ENCODE measurements at regions not wholly inside any gene's neighbourhood (a gene's known extent, or its start where the extent isn't known, plus 50 kb on each side); places are given as distances from the start of the nearest gene placed in this dataset.

DNA sequence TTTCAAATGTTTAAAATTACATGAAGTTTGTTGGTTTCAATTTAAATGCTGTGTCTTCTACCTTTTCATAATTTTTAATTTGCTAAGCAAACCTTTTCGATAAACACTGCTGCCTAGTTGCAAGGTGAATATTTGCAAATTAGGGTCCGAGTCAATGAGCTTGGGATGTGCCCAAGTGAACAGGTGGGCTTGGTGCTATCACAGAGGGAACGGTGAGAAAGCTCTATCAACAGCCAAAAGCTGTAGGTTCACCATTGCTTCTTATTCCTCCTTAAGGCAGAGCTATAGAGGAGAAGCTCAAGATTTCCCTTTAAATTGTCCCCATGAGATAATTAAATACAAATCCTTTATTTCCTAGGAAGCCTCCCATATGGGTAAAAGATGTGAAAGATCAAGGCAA lies 245.3 kb upstream of the CELF2 start:
- TF ChIP-seq, protein P1, sequence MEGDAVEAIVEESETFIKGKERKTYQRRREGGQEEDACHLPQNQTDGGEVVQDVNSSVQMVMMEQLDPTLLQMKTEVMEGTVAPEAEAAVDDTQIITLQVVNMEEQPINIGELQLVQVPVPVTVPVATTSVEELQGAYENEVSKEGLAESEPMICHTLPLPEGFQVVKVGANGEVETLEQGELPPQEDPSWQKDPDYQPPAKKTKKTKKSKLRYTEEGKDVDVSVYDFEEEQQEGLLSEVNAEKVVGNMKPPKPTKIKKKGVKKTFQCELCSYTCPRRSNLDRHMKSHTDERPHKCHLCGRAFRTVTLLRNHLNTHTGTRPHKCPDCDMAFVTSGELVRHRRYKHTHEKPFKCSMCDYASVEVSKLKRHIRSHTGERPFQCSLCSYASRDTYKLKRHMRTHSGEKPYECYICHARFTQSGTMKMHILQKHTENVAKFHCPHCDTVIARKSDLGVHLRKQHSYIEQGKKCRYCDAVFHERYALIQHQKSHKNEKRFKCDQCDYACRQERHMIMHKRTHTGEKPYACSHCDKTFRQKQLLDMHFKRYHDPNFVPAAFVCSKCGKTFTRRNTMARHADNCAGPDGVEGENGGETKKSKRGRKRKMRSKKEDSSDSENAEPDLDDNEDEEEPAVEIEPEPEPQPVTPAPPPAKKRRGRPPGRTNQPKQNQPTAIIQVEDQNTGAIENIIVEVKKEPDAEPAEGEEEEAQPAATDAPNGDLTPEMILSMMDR (IDR thresholded peaks at IDR 0.05 in 2 of 3, conservative IDR thresholded peaks at IDR 0.05 in 1 of 3; ENCODE audit: borderline replicate concordance in 1 of 3, insufficient read depth in 1 of 3, low read depth in 2 of 3, low read length in 2 of 3), result no peak
- TF ChIP-seq EZH2 (IDR thresholded peaks at IDR 0.05), result no peak
- TF ChIP-seq, protein P2, sequence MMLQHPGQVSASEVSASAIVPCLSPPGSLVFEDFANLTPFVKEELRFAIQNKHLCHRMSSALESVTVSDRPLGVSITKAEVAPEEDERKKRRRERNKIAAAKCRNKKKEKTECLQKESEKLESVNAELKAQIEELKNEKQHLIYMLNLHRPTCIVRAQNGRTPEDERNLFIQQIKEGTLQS (IDR thresholded peaks at IDR 0.05), result no peak

Data from HCT116 (cell line).